Keratinocyte (primary cell): ENCODE measurements at regions not wholly inside any gene's neighbourhood (a gene's known extent, or its start where the extent isn't known, plus 50 kb on each side); places are given as distances from the start of the nearest gene placed in this dataset.

Source experiments
- DNase-seq: peaks from one replicate; pipeline ENCODE4 v3.0.0-alpha.2; 2011; ENCODE audit warnings: low read depth, missing footprints, low spot score
- FAIRE-seq: peaks from 2 replicates; lab custom pipeline; 2011; peaks lifted over from hg19 to GRCh38; lab: Jason Lieb, UNC
- H2AFZ ChIP-seq: 2 replicates; pipeline ENCODE4 v1.6.0; 2012; ENCODE audit warnings: low read length, control low read depth, inconsistent platforms; ENCODE audit not compliant: control insufficient read depth
- H3K27ac ChIP-seq: 2 replicates; pipeline ENCODE4 v1.5.1; 2011; ENCODE audit warnings: low read length; ENCODE audit not compliant: control insufficient read depth, insufficient read depth
- H3K27me3 ChIP-seq: 3 replicates; pipeline ENCODE4 v1.6.0; 2011; ENCODE audit warnings: low read length; ENCODE audit not compliant: control insufficient read depth, insufficient read depth; ENCODE audit errors: extremely low read depth
- H3K36me3 ChIP-seq, 2 experiments: 2 replicates in 1 of 2; 3 replicates in 1 of 2; pipeline ENCODE4 v1.5.1; 2011; ENCODE audit warnings: low read length in 2 of 2, mild to moderate bottlenecking in 1 of 2; ENCODE audit not compliant: control insufficient read depth in 2 of 2, insufficient read depth in 2 of 2; ENCODE audit errors: extremely low read depth in 1 of 2
- H3K4me1 ChIP-seq: 3 replicates; pipeline ENCODE4 v1.5.1; 2011; ENCODE audit warnings: low read length; ENCODE audit not compliant: control insufficient read depth, insufficient read depth; ENCODE audit errors: extremely low read depth
- H3K4me2 ChIP-seq: 3 replicates; pipeline ENCODE4 v1.6.0; 2011; ENCODE audit warnings: low read depth, low read length; ENCODE audit not compliant: control insufficient read depth, insufficient read depth; ENCODE audit errors: extremely low read depth
- H3K4me3 ChIP-seq, 3 experiments: fragments of 200-600 bp in 1 of 3; sonication (generic) in 1 of 3; 2 replicates in 2 of 3; 3 replicates in 1 of 3; pipeline ENCODE4 v1.5.1; 2011 to 2016; ENCODE audit warnings: low read length in 3 of 3, mild to moderate bottlenecking in 3 of 3, control low read depth in 2 of 3, inconsistent platforms in 1 of 3, low read depth in 1 of 3, mixed read lengths in 1 of 3, mixed run types in 1 of 3, moderate library complexity in 1 of 3; ENCODE audit not compliant: control insufficient read depth in 2 of 3, insufficient read depth in 2 of 3; ENCODE audit errors: extremely low read depth in 1 of 3
- H3K79me2 ChIP-seq: 2 replicates; pipeline ENCODE4 v1.6.0; 2012; ENCODE audit warnings: low read length; ENCODE audit not compliant: control insufficient read depth, insufficient read depth
- H3K9ac ChIP-seq: 3 replicates; pipeline ENCODE4 v1.6.0; 2011; ENCODE audit warnings: low read length; ENCODE audit not compliant: control insufficient read depth, insufficient read depth; ENCODE audit errors: extremely low read depth
- H3K9me1 ChIP-seq: 3 replicates; pipeline ENCODE4 v1.6.0; 2011; ENCODE audit warnings: low read length; ENCODE audit not compliant: control insufficient read depth, insufficient read depth; ENCODE audit errors: extremely low read depth
- H3K9me3 ChIP-seq: 2 replicates; pipeline ENCODE4 v1.5.1; 2012; ENCODE audit warnings: low read depth, low read length; ENCODE audit not compliant: control insufficient read depth
- H4K20me1 ChIP-seq: 3 replicates; pipeline ENCODE4 v1.6.0; 2011; ENCODE audit warnings: low read length; ENCODE audit not compliant: control insufficient read depth, insufficient read depth; ENCODE audit errors: extremely low read depth
- CTCF ChIP-seq, 3 experiments: IDR thresholded peaks in 1 of 3; conservative IDR thresholded peaks in 1 of 3; optimal IDR thresholded peaks in 1 of 3; 2 replicates in 2 of 3; 3 replicates in 1 of 3; pipeline versions ENCODE3 to v1.5.1; 2011; ENCODE audit warnings: low read length in 3 of 3, mild to moderate bottlenecking in 3 of 3, moderate library complexity in 2 of 3, control low read depth in 1 of 3, inconsistent platforms in 1 of 3; ENCODE audit not compliant: insufficient read depth in 2 of 3; ENCODE audit errors: extremely low read depth in 1 of 3
- EZH2 ChIP-seq: IDR thresholded peaks from one replicate; pipeline ENCODE4 v1.6.1; 2012; ENCODE audit warnings: inconsistent platforms, mild to moderate bottlenecking, low read length, moderate library complexity
- dilution Hi-C: fragments of 300-500 bp; cut with MboI; formaldehyde crosslinking; loops from one replicate; pipeline ENCODE4 v1.7.0; 2020; ENCODE audit warnings: low sequenced_read_pairs; ENCODE audit not compliant: extremely low pct_ligation_motif_present

- FAIRE-seq: no peak
Measured at GRCh38 chr2:150946831-150947230, 314.8 kb downstream of the RBM43 start.

GRCh38 chr2:150944315-150944714 lies 317.3 kb downstream of the RBM43 start:
- FAIRE-seq: no peak
- Histone ChIP-seq H2AFZ (no peak overlapping the region), H3K79me2 (no peaks in the 10 kb centered on the region), H3K4me2 (no peak overlapping the region), H3K4me3 (no peak overlapping the region), H3K9ac (no peak overlapping the region), H4K20me1 (no peaks in the 10 kb centered on the region), H3K27me3 (no peaks in the 10 kb centered on the region), H3K9me1 (no peaks in the 10 kb centered on the region), H3K9me3 (no peaks in the 10 kb centered on the region), H3K4me1 (no peaks in the 10 kb centered on the region), H3K36me3 (no peaks in the 10 kb centered on the region), H3K27ac (no peak overlapping the region)
- dilution Hi-C loops: no loop called here
- TF ChIP-seq EZH2 (no peak), CTCF (optimal IDR thresholded peaks at IDR 0.05 in 1 of 3, IDR thresholded peaks at IDR 0.05 in 1 of 3, conservative IDR thresholded peaks at IDR 0.05 in 1 of 3; ENCODE audit: extremely low read depth in 1 of 3, insufficient read depth in 2 of 3, low read length in 3 of 3) (no peak)
- no peak for DNase-seq

More at GRCh38 chr2:150946831-150947230, 314.8 kb downstream of the RBM43 start:
- Histone ChIP-seq H3K4me3 (no peak overlapping the region), H3K4me1 (no peaks in the 10 kb centered on the region), H3K36me3 (no peaks in the 10 kb centered on the region), H3K9ac (no peak overlapping the region), H3K27ac (no peak overlapping the region), H3K4me2 (no peak overlapping the region), H3K27me3 (no peaks in the 10 kb centered on the region), H4K20me1 (no peaks in the 10 kb centered on the region), H3K79me2 (no peaks in the 10 kb centered on the region), H2AFZ (no peak overlapping the region), H3K9me1 (no peaks in the 10 kb centered on the region), H3K9me3 (no peaks in the 10 kb centered on the region)
- dilution Hi-C loops: no loop called here
- TF ChIP-seq CTCF (optimal IDR thresholded peaks at IDR 0.05 in 1 of 3, IDR thresholded peaks at IDR 0.05 in 1 of 3, conservative IDR thresholded peaks at IDR 0.05 in 1 of 3; ENCODE audit: extremely low read depth in 1 of 3, insufficient read depth in 2 of 3, low read length in 3 of 3): no peak
- no peak for TF ChIP-seq EZH2
- DNase-seq: no peak
